ENCODE measurements at regions not wholly inside any gene's neighbourhood (a gene's known extent, or its start where the extent isn't known, plus 50 kb on each side); places are given as distances from the start of the nearest gene placed in this dataset.

- DNase-seq = no peak
These were observed 110.7 kb downstream of the OLFM1 start for GRCh38 chr9:135198144-135198543.

GRCh38 chr9:135198586-135199285, 111.3 kb downstream of the OLFM1 start:
- no peak for DNase-seq

GRCh38 chr9:135199489-135199888, 112.0 kb downstream of the OLFM1 start:
- DNase-seq = no peak

- no peak for DNase-seq
These were observed 114.2 kb downstream of the OLFM1 start for GRCh38 chr9:135201711-135202110.

- DNase-seq = no peak
These were observed 116.7 kb downstream of the OLFM1 start for GRCh38 chr9:135204177-135204576.

GRCh38 chr9:135209136-135209535, 121.7 kb downstream of the OLFM1 start:
- no peak for DNase-seq

- no peak for DNase-seq
These were observed 122.4 kb downstream of the OLFM1 start for GRCh38 chr9:135209852-135210251.

- no peak for DNase-seq
These were observed 123.4 kb downstream of the OLFM1 start for GRCh38 chr9:135210676-135211523.

GRCh38 chr9:135211524-135211890, 124.0 kb downstream of the OLFM1 start:
- DNase-seq = no peak

GRCh38 chr9:135212961-135213360, 125.5 kb downstream of the OLFM1 start:
- no peak for DNase-seq

- no peak for DNase-seq
These were observed 126.1 kb downstream of the OLFM1 start for GRCh38 chr9:135213566-135213965.

GRCh38 chr9:135214054-135214640, 126.7 kb downstream of the OLFM1 start:
- DNase-seq = no peak

GRCh38 chr9:135214706-135215105, 127.2 kb downstream of the OLFM1 start:
- no peak for DNase-seq

GRCh38 chr9:135215571-135216161, 128.2 kb downstream of the OLFM1 start:
- DNase-seq = no peak

GRCh38 chr9:135216236-135216635, 128.8 kb downstream of the OLFM1 start:
- no peak for DNase-seq

GRCh38 chr9:135216791-135217441, 129.4 kb downstream of the OLFM1 start:
- no peak for DNase-seq

GRCh38 chr9:135217836-135218235, 130.4 kb downstream of the OLFM1 start:
- DNase-seq = no peak

- DNase-seq = no peak
These were observed 131.1 kb downstream of the OLFM1 start for GRCh38 chr9:135218331-135219225.

GRCh38 chr9:135219676-135220600, 132.5 kb downstream of the OLFM1 start:
- no peak for DNase-seq
